Tibial artery (tissue), 4 donors: ENCODE measurements at regions not wholly inside any gene's neighbourhood (a gene's known extent, or its start where the extent isn't known, plus 50 kb on each side); places are given as distances from the start of the nearest gene placed in this dataset.

Experiments
- DNase-seq, 2 donors: peaks; one replicate each; pipeline ENCODE4 v3.0.0-alpha.2; 2019
- H3K27ac ChIP-seq, 2 donors: fragments of 200-600 bp; sonication (generic) in 1 of 2; 1 replicate in 1 of 2; 2 replicates in 1 of 2; pipeline ENCODE4 v1.5.1; 2018 to 2019; ENCODE audit warnings: mild to moderate bottlenecking in 1 of 2
- H3K27me3 ChIP-seq, 2 donors: fragments of 200-600 bp; sonication (generic) in 1 of 2; one replicate each; pipeline versions ENCODE4 v1.5.1 to v1.6.0; 2016 to 2019
- H3K36me3 ChIP-seq, 3 donors: fragments of 200-600 bp; sonication (generic) in 2 of 3; one replicate each; pipeline ENCODE4 v1.5.1; 2016 to 2019; ENCODE audit warnings: mild to moderate bottlenecking in 2 of 3
- H3K4me1 ChIP-seq, 4 donors: fragments of 200-600 bp; sonication (generic) in 2 of 4; 1 replicate in 3 of 4; 2 replicates in 1 of 4; pipeline ENCODE4 v1.5.1; 2016 to 2019
- H3K4me3 ChIP-seq, 2 donors: fragments of 200-600 bp; sonication (generic) in 1 of 2; 1 replicate in 1 of 2; 2 replicates in 1 of 2; pipeline ENCODE4 v1.5.1; 2018 to 2019; ENCODE audit warnings: mild to moderate bottlenecking in 2 of 2
- H3K9me3 ChIP-seq, 3 donors: fragments of 200-600 bp; sonication (generic) in 1 of 3; one replicate each; pipeline ENCODE4 v1.5.1; 2016 to 2019
- intact Hi-C: fragments of 100-400 bp; cut with DNase I; formaldehyde crosslinking; loops from one replicate; pipeline ENCODE4 v1.15.0; 2023; ENCODE audit warnings: low total_unique reads
- TF ChIP-seq, protein P1 (sequence below), 2 experiments: fragments of 200-600 bp in 1 of 2; fragments of 450-650 bp in 1 of 2; IDR thresholded peaks; one replicate each; pipeline ENCODE4 v1.5.1; 2017 to 2019; ENCODE audit warnings: antibody characterized with exemption in 2 of 2, mild to moderate bottlenecking in 1 of 2, moderate library complexity in 1 of 2

DNA sequence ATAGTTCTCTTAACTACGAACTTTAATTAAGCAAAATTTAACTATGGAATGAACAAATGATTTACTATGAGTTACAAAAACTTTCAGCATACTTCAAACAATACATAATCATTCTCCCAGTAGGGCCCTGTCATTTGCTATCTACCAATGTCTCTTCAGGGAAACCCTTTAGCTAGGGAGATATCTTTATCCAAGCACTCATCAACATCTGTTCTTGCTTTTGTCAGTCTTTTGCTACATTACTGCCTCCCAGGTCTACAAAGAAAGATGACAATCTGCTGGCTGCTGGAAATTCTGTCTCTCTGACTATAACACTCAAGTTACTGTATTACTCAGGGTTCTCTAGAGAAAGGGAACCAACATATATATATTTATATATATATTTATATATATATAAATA is 1626.3 kb upstream of the CELF4 start:
- TF ChIP-seq, protein P1, sequence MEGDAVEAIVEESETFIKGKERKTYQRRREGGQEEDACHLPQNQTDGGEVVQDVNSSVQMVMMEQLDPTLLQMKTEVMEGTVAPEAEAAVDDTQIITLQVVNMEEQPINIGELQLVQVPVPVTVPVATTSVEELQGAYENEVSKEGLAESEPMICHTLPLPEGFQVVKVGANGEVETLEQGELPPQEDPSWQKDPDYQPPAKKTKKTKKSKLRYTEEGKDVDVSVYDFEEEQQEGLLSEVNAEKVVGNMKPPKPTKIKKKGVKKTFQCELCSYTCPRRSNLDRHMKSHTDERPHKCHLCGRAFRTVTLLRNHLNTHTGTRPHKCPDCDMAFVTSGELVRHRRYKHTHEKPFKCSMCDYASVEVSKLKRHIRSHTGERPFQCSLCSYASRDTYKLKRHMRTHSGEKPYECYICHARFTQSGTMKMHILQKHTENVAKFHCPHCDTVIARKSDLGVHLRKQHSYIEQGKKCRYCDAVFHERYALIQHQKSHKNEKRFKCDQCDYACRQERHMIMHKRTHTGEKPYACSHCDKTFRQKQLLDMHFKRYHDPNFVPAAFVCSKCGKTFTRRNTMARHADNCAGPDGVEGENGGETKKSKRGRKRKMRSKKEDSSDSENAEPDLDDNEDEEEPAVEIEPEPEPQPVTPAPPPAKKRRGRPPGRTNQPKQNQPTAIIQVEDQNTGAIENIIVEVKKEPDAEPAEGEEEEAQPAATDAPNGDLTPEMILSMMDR (IDR thresholded peaks at IDR 0.05) = no peak
- H3K4me1 ChIP-seq = no peaks in the 10 kb centered on the region
- no peak for DNase-seq
- no peaks in the 10 kb centered on the region for H3K27me3 ChIP-seq
- no peaks in the 10 kb centered on the region for H3K9me3 ChIP-seq
- intact Hi-C loops = no loop called here
- H3K27ac ChIP-seq = no peak overlapping the region
- H3K4me3 ChIP-seq = no peak overlapping the region
- H3K36me3 ChIP-seq = no peaks in the 10 kb centered on the region

DNA sequence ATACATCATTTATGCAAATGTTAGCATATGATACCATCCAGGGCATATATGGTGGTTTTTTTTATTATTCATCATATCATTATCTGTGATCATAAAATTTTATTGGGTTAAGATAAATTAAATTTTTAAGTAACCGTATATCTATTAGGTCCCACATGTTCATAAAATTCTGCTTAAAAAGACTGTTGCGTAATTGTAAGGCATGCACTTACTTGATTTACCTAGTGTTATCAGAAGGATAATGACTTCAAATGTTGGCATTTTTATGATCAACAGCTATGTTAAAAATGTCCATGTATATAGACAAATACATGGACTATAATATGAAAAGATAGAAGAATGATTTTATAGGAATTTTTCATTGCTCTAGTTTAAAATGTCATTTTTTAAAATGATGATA is 1625.5 kb upstream of the CELF4 start:
- Histone ChIP-seq H3K9me3 (no peaks in the 10 kb centered on the region), H3K4me3 (no peak overlapping the region), H3K27me3 (no peaks in the 10 kb centered on the region), H3K27ac (no peak overlapping the region), H3K4me1 (no peaks in the 10 kb centered on the region), H3K36me3 (no peaks in the 10 kb centered on the region)
- intact Hi-C loops = no loop called here
- TF ChIP-seq, protein P1 (IDR thresholded peaks at IDR 0.05) = no peak
- DNase-seq = no peak

DNA sequence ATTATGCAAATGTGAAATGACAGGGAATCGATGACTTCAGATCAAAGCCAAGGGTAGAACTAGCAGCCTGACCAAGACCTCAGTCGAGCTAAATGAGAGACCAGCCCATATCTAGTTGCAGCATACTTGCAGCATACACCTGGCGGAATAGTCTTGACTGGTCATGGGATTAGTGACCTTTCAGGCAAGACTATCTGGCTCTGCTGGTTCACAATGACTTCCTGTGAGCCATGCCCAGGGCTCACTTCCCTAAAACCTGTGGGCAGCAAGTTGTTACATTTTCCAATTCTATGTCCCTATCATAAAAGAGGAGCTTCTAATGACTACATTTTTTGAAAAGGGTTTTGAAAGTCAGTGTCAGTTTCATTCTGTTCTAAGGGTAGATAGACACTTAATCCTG is 1624.9 kb upstream of the CELF4 start:
- H3K27ac ChIP-seq = no peak overlapping the region
- no peaks in the 10 kb centered on the region for H3K9me3 ChIP-seq
- no peaks in the 10 kb centered on the region for H3K27me3 ChIP-seq
- H3K4me1 ChIP-seq = no peaks in the 10 kb centered on the region
- DNase-seq = no peak
- H3K36me3 ChIP-seq = no peaks in the 10 kb centered on the region
- TF ChIP-seq, protein P1 (IDR thresholded peaks at IDR 0.05) = no peak
- intact Hi-C loops = no loop called here
- no peak overlapping the region for H3K4me3 ChIP-seq

DNA sequence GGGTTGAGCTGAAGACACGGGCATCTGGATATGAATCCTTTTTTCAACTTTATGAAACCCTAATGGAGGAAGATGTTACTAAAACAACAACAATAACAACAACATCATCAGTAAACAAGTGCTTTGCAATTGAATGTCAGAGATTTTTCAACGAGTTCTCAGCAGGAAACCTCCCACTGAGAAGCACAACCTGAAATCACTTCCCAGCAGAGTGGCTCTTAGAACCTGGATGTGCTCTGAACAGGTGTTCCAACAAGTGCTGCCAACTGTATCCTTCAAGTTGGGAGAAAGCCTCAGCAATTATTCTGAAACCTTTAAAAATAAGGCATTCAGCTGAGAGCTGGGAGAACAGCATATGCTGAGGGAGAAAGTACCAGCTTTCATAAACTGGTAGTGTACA is 1622.7 kb upstream of the CELF4 start:
- no peak overlapping the region for H3K4me3 ChIP-seq
- DNase-seq = no peak
- H3K36me3 ChIP-seq = no peaks in the 10 kb centered on the region
- H3K9me3 ChIP-seq = no peaks in the 10 kb centered on the region
- no peak overlapping the region for H3K27ac ChIP-seq
- no peaks in the 10 kb centered on the region for H3K27me3 ChIP-seq
- TF ChIP-seq, protein P1 (IDR thresholded peaks at IDR 0.05) = no peak
- intact Hi-C loops = no loop called here
- H3K4me1 ChIP-seq = no peaks in the 10 kb centered on the region

DNA sequence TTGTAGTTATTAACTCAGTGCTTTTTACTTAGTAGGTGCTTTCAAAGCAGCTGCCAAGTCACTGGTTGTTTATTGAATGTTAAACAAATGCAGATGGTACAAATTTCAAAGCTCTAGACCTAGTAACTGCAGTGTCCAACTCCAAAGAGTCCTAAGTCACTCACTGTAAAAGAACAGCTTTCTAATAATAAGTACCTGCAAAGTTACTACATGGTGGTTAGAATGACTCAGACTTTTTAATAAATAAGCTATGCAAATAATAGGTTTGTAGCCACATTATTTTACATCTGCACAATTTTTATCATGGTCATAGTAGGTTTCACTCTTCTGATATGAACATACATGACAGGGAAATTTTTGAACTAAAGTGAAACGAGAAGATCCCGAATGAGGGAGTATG is 1620.4 kb upstream of the CELF4 start:
- Histone ChIP-seq H3K4me3 (no peak overlapping the region), H3K36me3 (no peaks in the 10 kb centered on the region), H3K4me1 (no peaks in the 10 kb centered on the region), H3K27ac (no peak overlapping the region), H3K27me3 (no peaks in the 10 kb centered on the region), H3K9me3 (no peaks in the 10 kb centered on the region)
- TF ChIP-seq, protein P1 (IDR thresholded peaks at IDR 0.05) = no peak
- no peak for DNase-seq
- intact Hi-C loops = no loop called here

DNA sequence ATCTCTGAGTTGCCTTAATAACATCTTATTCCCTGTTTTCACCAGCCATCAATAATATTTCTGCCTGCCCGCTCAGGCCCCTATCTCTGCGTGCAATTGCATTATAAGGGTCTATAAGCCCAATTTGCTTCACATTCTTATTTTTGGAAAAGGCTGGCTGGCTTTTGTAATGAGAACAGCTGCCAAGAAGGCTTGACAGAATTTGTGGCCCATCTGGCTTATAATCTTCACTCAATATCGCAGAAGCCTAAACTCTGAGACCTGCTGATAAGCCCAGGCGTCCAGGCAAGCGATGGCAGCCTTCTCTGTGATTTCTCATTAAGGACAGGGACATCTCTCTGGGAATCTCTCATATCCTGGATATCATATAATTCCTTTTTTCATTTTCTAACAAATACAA is 1618.6 kb upstream of the CELF4 start:
- H3K27me3 ChIP-seq = no peaks in the 10 kb centered on the region
- H3K9me3 ChIP-seq = no peaks in the 10 kb centered on the region
- H3K27ac ChIP-seq = no peak overlapping the region
- intact Hi-C loops = no loop called here
- no peaks in the 10 kb centered on the region for H3K4me1 ChIP-seq
- H3K36me3 ChIP-seq = no peaks in the 10 kb centered on the region
- H3K4me3 ChIP-seq = no peak overlapping the region
- TF ChIP-seq, protein P1 (IDR thresholded peaks at IDR 0.05) = no peak
- DNase-seq = no peak
